ENCODE measurements at regions not wholly inside any gene's neighbourhood (a gene's known extent, or its start where the extent isn't known, plus 50 kb on each side); places are given as distances from the start of the nearest gene placed in this dataset.

GRCh38 chr4:182975806-182976205 is 58.6 kb upstream of the DCTD start:
- Histone ChIP-seq H3K36me3 (ENCODE audit: low read depth) (no peaks in the 10 kb centered on the region), H3K4me1 (ENCODE audit: low read depth) (no peaks in the 10 kb centered on the region), H3K9me3 (no peaks in the 10 kb centered on the region), H3K4me3 (no peak overlapping the region)
- ATAC-seq (peak; percentile 25), DNase-seq (no peak)
- intact Hi-C loops (cut with DNase I, micrococcal nuclease), result no loop called here
- no peak for TF ChIP-seq CTCF (IDR thresholded peaks at IDR 0.05)

GRCh38 chr4:182973941-182974340 is 56.8 kb upstream of the DCTD start:
- no peaks in the 10 kb centered on the region for H3K36me3 ChIP-seq (ENCODE audit: low read depth)
- intact Hi-C loops (cut with DNase I, micrococcal nuclease), result no loop called here
- no peak overlapping the region for H3K4me3 ChIP-seq
- no peaks in the 10 kb centered on the region for H3K9me3 ChIP-seq
- DNase-seq (no peak), ATAC-seq (no peak)
- no peak for TF ChIP-seq CTCF (IDR thresholded peaks at IDR 0.05)
- no peaks in the 10 kb centered on the region for H3K4me1 ChIP-seq (ENCODE audit: low read depth)

- TF ChIP-seq CTCF (IDR thresholded peaks at IDR 0.05), result no peak
- H3K36me3 ChIP-seq (ENCODE audit: low read depth), result no peaks in the 10 kb centered on the region
- DNase-seq (no peak), ATAC-seq (no peak)
- H3K4me3 ChIP-seq, result no peak overlapping the region
- no peaks in the 10 kb centered on the region for H3K9me3 ChIP-seq
- intact Hi-C loops (cut with DNase I, micrococcal nuclease), result no loop called here
- no peaks in the 10 kb centered on the region for H3K4me1 ChIP-seq (ENCODE audit: low read depth)
These were observed 56.3 kb upstream of the DCTD start for GRCh38 chr4:182973511-182973911.

- no peak for ATAC-seq
- Histone ChIP-seq H3K4me3 (no peak overlapping the region), H3K36me3 (ENCODE audit: low read depth) (no peaks in the 10 kb centered on the region), H3K9me3 (no peaks in the 10 kb centered on the region), H3K4me1 (ENCODE audit: low read depth) (no peaks in the 10 kb centered on the region)
- intact Hi-C loops (cut with DNase I, micrococcal nuclease), result no loop called here
- no peak for TF ChIP-seq CTCF (IDR thresholded peaks at IDR 0.05)
- no peak for DNase-seq
These were observed 54.5 kb upstream of the DCTD start for GRCh38 chr4:182971702-182972101.

- H3K4me1 ChIP-seq (ENCODE audit: low read depth), result no peaks in the 10 kb centered on the region
- TF ChIP-seq CTCF (IDR thresholded peaks at IDR 0.05), result no peak
- no peaks in the 10 kb centered on the region for H3K36me3 ChIP-seq (ENCODE audit: low read depth)
- ATAC-seq (no peak), DNase-seq (peak in 2 of 3 donors; percentile 29 to 38)
- no peak overlapping the region for H3K4me3 ChIP-seq
- intact Hi-C loops (cut with DNase I, micrococcal nuclease), result no loop called here
- H3K9me3 ChIP-seq, result no peaks in the 10 kb centered on the region
These were observed 52.6 kb upstream of the DCTD start for GRCh38 chr4:182969651-182970279.
